Activated gamma-delta T cell treated with anti-CD3 and anti-CD28 coated beads, Interleukin-2, amount 50 U/mL, for 16 hours (primary cell): ENCODE measurements at regions not wholly inside any gene's neighbourhood (a gene's known extent, or its start where the extent isn't known, plus 50 kb on each side); places are given as distances from the start of the nearest gene placed in this dataset.
"Not testable (repeated sequence)": the region's sequence is repeated elsewhere in the genome, so short reads cannot be mapped to it uniquely, and the experiment has no call there.

Source experiments
- DNase-seq: peaks from one replicate; pipeline ENCODE4 v3.0.0-alpha.2; 2020; ENCODE audit warnings: low read depth

- DNase-seq: not testable (repeated sequence)
Observed at GRCh38 chr1:30458730-30459485, 264.5 kb downstream of the MATN1 start.

- DNase-seq: no peak
Observed at GRCh38 chr1:30452925-30453324, 270.5 kb downstream of the MATN1 start.

- no peak for DNase-seq
Observed at GRCh38 chr1:30452170-30452569, 271.2 kb downstream of the MATN1 start.

GRCh38 chr1:30451532-30452125 is 271.8 kb downstream of the MATN1 start:
- no peak for DNase-seq

GRCh38 chr1:30450818-30451233 is 272.6 kb downstream of the MATN1 start:
- no peak for DNase-seq

- DNase-seq: no peak
Observed at GRCh38 chr1:30450148-30450817, 273.1 kb downstream of the MATN1 start.

- DNase-seq: no peak
Observed at GRCh38 chr1:30449428-30450147, 273.8 kb downstream of the MATN1 start.

- no peak for DNase-seq
Observed at GRCh38 chr1:30449003-30449402, 274.4 kb downstream of the MATN1 start.

- DNase-seq: no peak
Observed at GRCh38 chr1:30447701-30448100, 275.7 kb downstream of the MATN1 start.

- DNase-seq: no peak
Observed at GRCh38 chr1:30447080-30447479, 276.3 kb downstream of the MATN1 start.

- DNase-seq: no peak
Observed at GRCh38 chr1:30446508-30446907, 276.9 kb downstream of the MATN1 start.

- no peak for DNase-seq
Observed at GRCh38 chr1:30446095-30446494, 277.3 kb downstream of the MATN1 start.

- DNase-seq: no peak
Observed at GRCh38 chr1:30445449-30445848, 277.9 kb downstream of the MATN1 start.

GRCh38 chr1:30444850-30445249 is 278.5 kb downstream of the MATN1 start:
- DNase-seq: no peak

- DNase-seq: no peak
Observed at GRCh38 chr1:30444401-30444800, 279.0 kb downstream of the MATN1 start.

GRCh38 chr1:30438274-30438673 is 285.1 kb downstream of the MATN1 start:
- not testable (repeated sequence) for DNase-seq

- no peak for DNase-seq
Observed at GRCh38 chr1:30437059-30437576, 286.3 kb downstream of the MATN1 start.

GRCh38 chr1:30427545-30427944 is 295.8 kb downstream of the MATN1 start:
- no peak for DNase-seq

GRCh38 chr1:30425046-30425445 is 298.3 kb downstream of the MATN1 start:
- DNase-seq: no peak

GRCh38 chr1:30423570-30423969 is 299.8 kb downstream of the MATN1 start:
- no peak for DNase-seq

GRCh38 chr1:30422251-30422650 is 301.1 kb downstream of the MATN1 start:
- DNase-seq: no peak

- no peak for DNase-seq
Observed at GRCh38 chr1:30420519-30421050, 302.8 kb downstream of the MATN1 start.
